ENCODE measurements at regions not wholly inside any gene's neighbourhood (a gene's known extent, or its start where the extent isn't known, plus 50 kb on each side); places are given as distances from the start of the nearest gene placed in this dataset.

- Histone ChIP-seq H3K9ac (no peak overlapping the region), H3K27ac (no peak overlapping the region), H3K4me3 (no peak overlapping the region), H3K27me3 (no peaks in the 10 kb centered on the region), H4K20me1 (no peaks in the 10 kb centered on the region), H3K4me2 (no peak overlapping the region), H3K9me3 (no peaks in the 10 kb centered on the region), H3K36me3 (no peaks in the 10 kb centered on the region), H3K4me1 (no peaks in the 10 kb centered on the region)
- no peak for TF ChIP-seq Cebpa-rat (IDR thresholded peaks at IDR 0.05)
These were observed 161.5 kb upstream of the ZKSCAN2 start for GRCh38 chr16:25419153-25419552.

DNA sequence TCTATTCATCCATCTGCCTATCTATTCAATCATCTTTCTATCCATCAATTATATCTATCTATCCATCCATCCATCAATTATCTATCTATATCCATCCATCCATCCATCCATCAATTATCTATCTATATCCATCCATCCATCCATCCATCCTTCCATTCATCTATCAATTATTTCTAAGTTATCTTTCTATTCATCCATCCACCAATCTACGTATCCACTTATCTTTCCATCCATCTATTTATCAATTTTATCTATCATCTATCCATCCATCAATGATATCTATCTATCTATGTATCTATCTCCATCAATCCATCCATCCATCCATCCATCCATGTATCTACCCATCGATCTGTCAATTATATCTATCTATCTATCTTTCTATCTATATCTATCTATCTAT, 158.4 kb upstream of the ZKSCAN2 start:
- Histone ChIP-seq H3K27ac (no peak overlapping the region), H3K4me1 (no peaks in the 10 kb centered on the region), H3K27me3 (no peaks in the 10 kb centered on the region), H4K20me1 (no peaks in the 10 kb centered on the region), H3K9ac (no peak overlapping the region), H3K9me3 (no peaks in the 10 kb centered on the region), H3K36me3 (no peaks in the 10 kb centered on the region), H3K4me3 (no peak overlapping the region), H3K4me2 (no peak overlapping the region)
- TF ChIP-seq Cebpa-rat (IDR thresholded peaks at IDR 0.05): no peak

- Histone ChIP-seq H3K4me1 (no peaks in the 10 kb centered on the region), H3K9me3 (no peaks in the 10 kb centered on the region), H3K36me3 (no peaks in the 10 kb centered on the region), H4K20me1 (no peaks in the 10 kb centered on the region), H3K4me3 (no peak overlapping the region), H3K27ac (no peak overlapping the region), H3K9ac (no peak overlapping the region), H3K27me3 (no peaks in the 10 kb centered on the region), H3K4me2 (no peak overlapping the region)
- TF ChIP-seq Cebpa-rat (IDR thresholded peaks at IDR 0.05): no peak
These were observed 156.3 kb upstream of the ZKSCAN2 start for GRCh38 chr16:25413975-25414374.

DNA sequence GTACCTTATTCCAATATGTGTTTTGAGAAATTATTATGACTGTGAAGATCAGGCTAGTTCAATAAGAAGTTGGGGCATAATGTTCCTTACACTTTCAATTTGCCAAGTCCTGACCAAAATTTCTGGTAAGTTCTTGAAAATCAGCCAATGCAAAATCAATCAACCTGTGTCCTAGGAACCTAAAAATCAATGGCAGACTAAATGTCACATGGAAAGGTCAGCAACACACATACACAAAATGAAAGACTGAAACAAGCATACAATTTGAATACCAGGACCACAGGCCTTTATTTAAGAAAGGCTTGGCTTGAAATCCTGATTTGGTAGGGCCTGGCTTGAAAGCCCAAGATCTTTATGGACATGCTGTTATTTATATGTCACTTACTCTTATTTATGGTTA, 155.5 kb upstream of the ZKSCAN2 start:
- Histone ChIP-seq H3K27ac (no peak overlapping the region), H3K36me3 (no peaks in the 10 kb centered on the region), H3K4me2 (no peak overlapping the region), H3K4me3 (no peak overlapping the region), H4K20me1 (no peaks in the 10 kb centered on the region), H3K9ac (no peak overlapping the region), H3K4me1 (no peaks in the 10 kb centered on the region), H3K27me3 (no peaks in the 10 kb centered on the region), H3K9me3 (no peaks in the 10 kb centered on the region)
- TF ChIP-seq Cebpa-rat (IDR thresholded peaks at IDR 0.05): no peak

- Histone ChIP-seq H3K9ac (no peak overlapping the region), H3K4me3 (no peak overlapping the region), H3K9me3 (no peaks in the 10 kb centered on the region), H3K4me2 (no peak overlapping the region), H3K36me3 (no peaks in the 10 kb centered on the region), H3K4me1 (no peaks in the 10 kb centered on the region), H4K20me1 (no peaks in the 10 kb centered on the region), H3K27me3 (no peaks in the 10 kb centered on the region), H3K27ac (no peak overlapping the region)
- TF ChIP-seq Cebpa-rat (IDR thresholded peaks at IDR 0.05): no peak
These were observed 153.9 kb upstream of the ZKSCAN2 start for GRCh38 chr16:25411396-25412081.

GRCh38 chr16:25403852-25404251, 146.2 kb upstream of the ZKSCAN2 start:
- Histone ChIP-seq H3K9me3 (peaks cover 11% of the 10 kb centered on the region), H3K36me3 (no peaks in the 10 kb centered on the region), H3K9ac (no peak overlapping the region), H3K4me3 (no peak overlapping the region), H3K4me2 (no peak overlapping the region), H3K27me3 (no peaks in the 10 kb centered on the region), H3K27ac (no peak overlapping the region), H4K20me1 (no peaks in the 10 kb centered on the region), H3K4me1 (no peaks in the 10 kb centered on the region)
- no peak for TF ChIP-seq Cebpa-rat (IDR thresholded peaks at IDR 0.05)

DNA sequence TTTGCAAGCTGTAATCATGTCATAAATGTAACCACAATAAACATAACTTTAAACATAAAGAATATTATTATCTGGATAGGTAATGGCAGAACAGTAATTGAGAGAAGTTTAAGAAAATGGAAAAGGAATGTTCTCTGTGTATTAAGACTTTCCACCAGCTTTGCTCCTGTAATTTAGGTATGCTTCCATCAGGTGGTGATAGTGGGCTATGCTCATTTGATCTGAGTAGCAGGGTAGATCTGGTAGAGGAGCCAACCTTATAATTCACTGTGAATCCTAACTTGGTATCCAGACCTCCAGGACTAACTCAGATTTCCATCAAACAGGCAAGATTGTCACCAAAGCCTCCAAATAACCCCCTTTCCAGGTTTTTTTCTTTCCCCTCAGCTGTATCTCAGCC, 137.9 kb upstream of the ZKSCAN2 start:
- H3K4me3 ChIP-seq: no peak overlapping the region
- no peak overlapping the region for H3K9ac ChIP-seq
- no peak overlapping the region for H3K27ac ChIP-seq
- no peak overlapping the region for H3K4me2 ChIP-seq
- H3K9me3 ChIP-seq: 0 out of 2 replicates have a peak, but pooled peaks cover 6% of the 10 kb centered on the region
- TF ChIP-seq Cebpa-rat (IDR thresholded peaks at IDR 0.05): no peak
- H3K4me1 ChIP-seq: peaks cover 6% of the 10 kb centered on the region; the same call in 1 of the 2 replicates
- no peaks in the 10 kb centered on the region for H3K27me3 ChIP-seq
- no peaks in the 10 kb centered on the region for H3K36me3 ChIP-seq
- no peaks in the 10 kb centered on the region for H4K20me1 ChIP-seq

DNA sequence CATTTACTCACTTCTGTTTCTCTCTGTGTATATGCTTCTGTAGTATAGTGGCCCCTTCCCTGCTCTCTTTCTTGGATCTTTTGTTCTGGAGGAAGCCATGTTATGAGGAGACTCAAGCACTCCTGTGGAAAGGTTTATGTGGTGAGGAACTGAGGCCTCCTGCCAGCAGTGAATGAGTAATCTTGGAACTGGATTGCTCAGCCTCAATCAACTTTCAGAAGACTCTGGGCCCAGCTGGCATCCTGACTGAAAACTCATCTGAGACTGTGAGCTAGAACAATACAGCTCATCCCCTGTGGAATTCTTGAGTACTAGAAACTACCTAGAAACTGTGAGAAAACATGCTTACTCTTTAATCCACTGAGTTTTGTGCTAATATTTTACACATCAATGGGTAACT, 133.1 kb upstream of the ZKSCAN2 start:
- peaks cover 6% of the 10 kb centered on the region; the same call in 1 of the 2 replicates for H3K4me1 ChIP-seq
- 0 out of 2 replicates have a peak, but pooled peaks cover 6% of the 10 kb centered on the region for H3K9me3 ChIP-seq
- H3K36me3 ChIP-seq: no peaks in the 10 kb centered on the region
- TF ChIP-seq Cebpa-rat (IDR thresholded peaks at IDR 0.05): no peak
- H3K27me3 ChIP-seq: no peaks in the 10 kb centered on the region
- no peak overlapping the region for H3K27ac ChIP-seq
- no peak overlapping the region for H3K9ac ChIP-seq
- no peak overlapping the region for H3K4me3 ChIP-seq
- no peak overlapping the region for H3K4me2 ChIP-seq
- no peaks in the 10 kb centered on the region for H4K20me1 ChIP-seq

DNA sequence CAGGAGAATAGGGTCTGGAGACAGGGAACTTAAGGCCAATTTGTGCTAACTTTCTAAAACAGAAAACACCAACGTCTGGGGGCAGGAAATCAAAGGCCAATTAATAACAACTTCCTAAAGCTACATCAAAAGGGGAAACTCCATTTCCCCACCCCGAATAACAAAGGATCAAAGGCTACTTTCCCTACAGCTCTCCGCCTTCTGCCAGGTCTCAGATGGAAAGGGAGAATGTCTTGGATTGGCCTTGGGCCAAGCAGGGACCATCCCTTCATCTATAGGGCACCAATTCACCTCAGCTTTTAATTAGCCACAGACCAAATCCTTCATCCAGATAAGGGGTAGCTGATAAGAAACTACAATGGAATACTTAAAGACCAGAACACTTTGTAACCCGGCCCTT, 116.9 kb upstream of the ZKSCAN2 start:
- no peak for TF ChIP-seq Cebpa-rat (IDR thresholded peaks at IDR 0.05)
- Histone ChIP-seq H4K20me1 (no peaks in the 10 kb centered on the region), H3K27me3 (no peaks in the 10 kb centered on the region), H3K9me3 (peaks cover 11% of the 10 kb centered on the region), H3K4me1 (peaks cover 33% of the 10 kb centered on the region), H3K36me3 (no peaks in the 10 kb centered on the region), H3K4me2 (no peak overlapping the region), H3K27ac (no peak overlapping the region), H3K9ac (no peak overlapping the region), H3K4me3 (no peak overlapping the region)

DNA sequence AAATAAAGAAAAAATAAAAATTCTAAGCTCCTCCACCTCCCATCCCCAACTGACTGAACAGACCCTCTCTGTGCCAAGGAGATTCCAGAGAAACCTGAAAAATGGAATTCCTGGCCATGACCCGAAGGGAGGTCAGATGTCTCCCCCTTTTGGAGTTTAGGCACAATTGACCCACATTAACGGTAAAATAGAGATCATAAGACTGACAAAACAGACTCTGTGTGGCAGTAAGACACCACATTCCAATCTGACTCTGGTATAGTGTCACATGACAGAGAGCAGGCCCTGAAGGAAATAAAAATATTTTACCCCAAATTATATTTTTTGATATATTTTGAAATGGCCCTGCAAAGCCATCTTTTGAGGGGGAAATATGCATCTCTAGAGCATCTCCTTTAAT, 115.1 kb upstream of the ZKSCAN2 start:
- H3K4me3 ChIP-seq: no peak overlapping the region
- H3K36me3 ChIP-seq: no peaks in the 10 kb centered on the region
- no peak overlapping the region for H3K4me2 ChIP-seq
- H4K20me1 ChIP-seq: no peaks in the 10 kb centered on the region
- H3K9ac ChIP-seq: no peak overlapping the region; the same call in 1 of the 2 replicates
- H3K27me3 ChIP-seq: no peaks in the 10 kb centered on the region
- 0 out of 2 replicates have a peak, but pooled peaks cover 3% of the 10 kb centered on the region for H3K9me3 ChIP-seq
- TF ChIP-seq Cebpa-rat (IDR thresholded peaks at IDR 0.05): no peak
- no peak overlapping the region for H3K27ac ChIP-seq
- H3K4me1 ChIP-seq: peaks cover 39% of the 10 kb centered on the region
